ENCODE measurements at regions not wholly inside any gene's neighbourhood (a gene's known extent, or its start where the extent isn't known, plus 50 kb on each side); places are given as distances from the start of the nearest gene placed in this dataset.
"Not testable (repeated sequence)": the region's sequence is repeated elsewhere in the genome, so short reads cannot be mapped to it uniquely, and the experiment has no call there.

DNA sequence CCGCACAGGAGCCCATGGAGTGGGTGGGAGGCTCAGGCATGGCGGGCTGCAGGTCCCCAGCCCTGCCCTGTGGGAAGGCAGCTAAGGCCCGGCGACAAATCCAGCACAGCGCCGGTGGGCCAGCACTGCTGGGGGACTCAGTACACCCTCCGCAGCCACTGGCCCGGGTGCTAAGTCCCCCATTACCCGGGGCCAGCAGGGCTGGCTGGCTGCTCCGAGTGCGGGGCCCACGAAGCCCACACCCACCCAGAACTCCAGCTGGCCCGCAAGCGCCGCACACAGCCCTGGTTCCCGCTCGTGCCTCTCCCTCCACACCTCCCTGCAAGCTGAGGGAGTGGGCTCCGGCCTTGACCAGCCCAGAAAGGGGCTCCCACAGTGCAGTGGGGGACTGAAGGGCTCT, 610.0 kb upstream of the NRG3 start:
- TF ChIP-seq EP300, POLR2A (IDR thresholded peaks at IDR 0.05): not testable (repeated sequence)
- TF ChIP-seq, protein P1, sequence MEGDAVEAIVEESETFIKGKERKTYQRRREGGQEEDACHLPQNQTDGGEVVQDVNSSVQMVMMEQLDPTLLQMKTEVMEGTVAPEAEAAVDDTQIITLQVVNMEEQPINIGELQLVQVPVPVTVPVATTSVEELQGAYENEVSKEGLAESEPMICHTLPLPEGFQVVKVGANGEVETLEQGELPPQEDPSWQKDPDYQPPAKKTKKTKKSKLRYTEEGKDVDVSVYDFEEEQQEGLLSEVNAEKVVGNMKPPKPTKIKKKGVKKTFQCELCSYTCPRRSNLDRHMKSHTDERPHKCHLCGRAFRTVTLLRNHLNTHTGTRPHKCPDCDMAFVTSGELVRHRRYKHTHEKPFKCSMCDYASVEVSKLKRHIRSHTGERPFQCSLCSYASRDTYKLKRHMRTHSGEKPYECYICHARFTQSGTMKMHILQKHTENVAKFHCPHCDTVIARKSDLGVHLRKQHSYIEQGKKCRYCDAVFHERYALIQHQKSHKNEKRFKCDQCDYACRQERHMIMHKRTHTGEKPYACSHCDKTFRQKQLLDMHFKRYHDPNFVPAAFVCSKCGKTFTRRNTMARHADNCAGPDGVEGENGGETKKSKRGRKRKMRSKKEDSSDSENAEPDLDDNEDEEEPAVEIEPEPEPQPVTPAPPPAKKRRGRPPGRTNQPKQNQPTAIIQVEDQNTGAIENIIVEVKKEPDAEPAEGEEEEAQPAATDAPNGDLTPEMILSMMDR (IDR thresholded peaks at IDR 0.05): not testable (repeated sequence)

All from tibial nerve (tissue), 4 donors.